CD8-positive, alpha-beta memory T cell (primary cell): ENCODE measurements at regions not wholly inside any gene's neighbourhood (a gene's known extent, or its start where the extent isn't known, plus 50 kb on each side); places are given as distances from the start of the nearest gene placed in this dataset.

Experiments used
- CTCF ChIA-PET: fragments of 350-600 bp; sonication (Branson Sonifier 250); formaldehyde crosslinking; loops from one replicate; lab custom pipeline; 2021; ENCODE audit warnings: antibody characterized with exemption; lab: Charles Lee
- POLR2A ChIA-PET: fragments of 350-600 bp; sonication (Branson Sonifier 250); formaldehyde crosslinking; loops from one replicate; lab custom pipeline; 2021; ENCODE audit warnings: antibody characterized with exemption; lab: Charles Lee
- DNase-seq, 5 donors: peaks; one replicate each; pipeline versions ENCODE4 v3.0.0 to v3.0.0-alpha.2; 2020 to 2022; ENCODE audit warnings: mixed read lengths in 1 of 5
- H3K27ac ChIP-seq: one replicate; pipeline ENCODE4 v1.7.0; 2013; ENCODE audit warnings: low read depth, mild to moderate bottlenecking, low read length, moderate library complexity
- H3K27me3 ChIP-seq: 2 replicates; pipeline ENCODE4 v1.7.0; 2013; ENCODE audit warnings: low read length, mild to moderate bottlenecking; ENCODE audit not compliant: insufficient read depth, poor library complexity, severe bottlenecking
- H3K36me3 ChIP-seq: 2 replicates; pipeline ENCODE4 v1.7.0; 2013; ENCODE audit warnings: mild to moderate bottlenecking, low read length, moderate library complexity; ENCODE audit not compliant: insufficient read depth
- H3K4me1 ChIP-seq: 2 replicates; pipeline ENCODE4 v1.7.0; 2013; ENCODE audit warnings: mild to moderate bottlenecking, low read length, moderate library complexity; ENCODE audit not compliant: insufficient read depth
- H3K4me3 ChIP-seq: 2 replicates; pipeline ENCODE4 v1.7.0; 2013; ENCODE audit warnings: mild to moderate bottlenecking, low read length
- H3K9me3 ChIP-seq: 2 replicates; pipeline ENCODE4 v1.7.0; 2013; ENCODE audit warnings: mild to moderate bottlenecking, low read length
- H3K27ac Mint-ChIP-seq, 8 donors: one replicate each; pipeline ENCODE4 v1.8.0; 2020 to 2021; ENCODE audit warnings: mixed read lengths in 8 of 8, mild to moderate bottlenecking in 6 of 8, inconsistent platforms in 3 of 8, moderate library complexity in 3 of 8
- H3K27me3 Mint-ChIP-seq, 2 donors: one replicate each; pipeline ENCODE4 v1.8.0; 2020 to 2021; ENCODE audit warnings: mixed read lengths in 2 of 2, mild to moderate bottlenecking in 1 of 2, moderate library complexity in 1 of 2
- H3K36me3 Mint-ChIP-seq, 3 donors: one replicate each; pipeline ENCODE4 v1.8.0; 2020 to 2021; ENCODE audit warnings: mixed read lengths in 3 of 3, inconsistent platforms in 1 of 3, mild to moderate bottlenecking in 1 of 3
- H3K4me1 Mint-ChIP-seq, 3 donors: one replicate each; pipeline ENCODE4 v1.8.0; 2020 to 2021; ENCODE audit warnings: mixed read lengths in 3 of 3, inconsistent platforms in 1 of 3, mild to moderate bottlenecking in 1 of 3
- H3K4me3 Mint-ChIP-seq, 7 donors: one replicate each; pipeline ENCODE4 v1.8.0; 2020 to 2021; ENCODE audit warnings: mixed read lengths in 7 of 7, mild to moderate bottlenecking in 6 of 7, moderate library complexity in 4 of 7, inconsistent platforms in 2 of 7
- H3K9me3 Mint-ChIP-seq, 5 donors: one replicate each; pipeline ENCODE4 v1.8.0; 2020 to 2022; ENCODE audit warnings: mixed read lengths in 5 of 5, mild to moderate bottlenecking in 3 of 5, moderate library complexity in 2 of 5, inconsistent platforms in 1 of 5

- H3K27ac ChIP-seq = no peak overlapping the region
- H3K27me3 ChIP-seq = no peaks in the 10 kb centered on the region
- POLR2A ChIA-PET = no interaction called here
- peaks cover 1 to 8% of the 10 kb centered on the region in 2 donors for H3K27me3 Mint-ChIP-seq
- no peaks in the 10 kb centered on the region for H3K9me3 Mint-ChIP-seq
- peak overlapping the region in 1 of 8 donors; percentile 69 for H3K27ac Mint-ChIP-seq
- H3K9me3 ChIP-seq = no peaks in the 10 kb centered on the region
- CTCF ChIA-PET = no interaction called here
- H3K4me1 Mint-ChIP-seq = no peaks in the 10 kb centered on the region
- no peaks in the 10 kb centered on the region for H3K4me1 ChIP-seq
- no peaks in the 10 kb centered on the region for H3K36me3 Mint-ChIP-seq
- no peak overlapping the region for H3K4me3 ChIP-seq
- H3K4me3 Mint-ChIP-seq = no peak overlapping the region
- no peaks in the 10 kb centered on the region for H3K36me3 ChIP-seq
- DNase-seq = no peak
These were observed 174.2 kb upstream of the NCAM1 start for GRCh38 chr11:112786886-112787530.

DNA sequence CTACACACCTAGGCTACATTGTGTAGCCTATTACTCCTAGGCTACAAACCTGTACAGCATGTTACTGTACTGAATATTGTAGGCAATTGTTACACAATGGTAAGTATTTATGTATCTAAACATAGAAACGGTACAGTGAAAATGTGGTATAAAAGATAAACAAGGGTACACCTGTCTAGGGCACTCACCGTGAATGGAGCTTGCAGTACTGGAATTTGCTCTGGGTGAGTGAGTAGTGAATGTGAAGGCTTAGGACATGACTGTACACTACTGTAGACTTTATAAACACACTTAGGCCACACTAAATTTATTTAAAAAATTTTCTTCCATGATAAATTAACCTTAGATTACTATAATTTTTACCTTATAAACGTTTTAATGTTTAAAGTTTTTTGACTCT, 171.7 kb upstream of the NCAM1 start:
- Histone ChIP-seq H3K9me3 (no peaks in the 10 kb centered on the region), H3K27me3 (no peaks in the 10 kb centered on the region), H3K4me1 (no peaks in the 10 kb centered on the region), H3K36me3 (no peaks in the 10 kb centered on the region), H3K4me3 (no peak overlapping the region), H3K27ac (no peak overlapping the region)
- no peaks in the 10 kb centered on the region for H3K36me3 Mint-ChIP-seq
- H3K4me1 Mint-ChIP-seq = peaks cover 0 to 6% (median 5%) of the 10 kb centered on the region in 3 donors
- POLR2A ChIA-PET = no interaction called here
- H3K27me3 Mint-ChIP-seq = peaks cover 1 to 8% of the 10 kb centered on the region in 2 donors
- no peaks in the 10 kb centered on the region for H3K9me3 Mint-ChIP-seq
- H3K27ac Mint-ChIP-seq = no peak overlapping the region
- DNase-seq = no peak
- no peak overlapping the region for H3K4me3 Mint-ChIP-seq
- CTCF ChIA-PET = no interaction called here

DNA sequence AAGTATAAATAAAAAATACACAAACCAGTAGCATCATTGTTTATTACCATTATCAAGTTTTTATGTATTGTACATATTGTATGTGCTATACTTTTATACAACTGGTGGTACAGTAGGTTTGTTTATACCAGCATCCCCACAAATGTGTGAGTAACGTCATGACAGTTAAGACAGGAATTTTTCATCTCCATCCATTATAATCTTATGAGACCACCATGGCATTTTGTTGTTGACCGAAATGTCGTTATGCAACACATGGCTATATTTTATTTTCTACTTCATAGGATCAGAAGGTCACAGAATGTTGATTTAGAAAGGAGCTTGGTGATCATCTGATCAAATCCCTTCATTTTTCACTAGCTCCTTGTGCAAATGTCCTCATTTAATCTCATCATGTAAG, 170.9 kb upstream of the NCAM1 start:
- H3K4me1 ChIP-seq = no peaks in the 10 kb centered on the region
- no peak overlapping the region for H3K4me3 ChIP-seq
- Mint-ChIP-seq H3K27me3 (peaks cover 1 to 8% of the 10 kb centered on the region in 2 donors), H3K9me3 (no peaks in the 10 kb centered on the region), H3K36me3 (no peaks in the 10 kb centered on the region), H3K4me1 (peaks cover 0 to 6% (median 5%) of the 10 kb centered on the region in 3 donors), H3K4me3 (no peak overlapping the region), H3K27ac (no peak overlapping the region)
- CTCF ChIA-PET = no interaction called here
- no peaks in the 10 kb centered on the region for H3K27me3 ChIP-seq
- no peaks in the 10 kb centered on the region for H3K9me3 ChIP-seq
- no peaks in the 10 kb centered on the region for H3K36me3 ChIP-seq
- POLR2A ChIA-PET = no interaction called here
- no peak overlapping the region for H3K27ac ChIP-seq
- no peak for DNase-seq

DNA sequence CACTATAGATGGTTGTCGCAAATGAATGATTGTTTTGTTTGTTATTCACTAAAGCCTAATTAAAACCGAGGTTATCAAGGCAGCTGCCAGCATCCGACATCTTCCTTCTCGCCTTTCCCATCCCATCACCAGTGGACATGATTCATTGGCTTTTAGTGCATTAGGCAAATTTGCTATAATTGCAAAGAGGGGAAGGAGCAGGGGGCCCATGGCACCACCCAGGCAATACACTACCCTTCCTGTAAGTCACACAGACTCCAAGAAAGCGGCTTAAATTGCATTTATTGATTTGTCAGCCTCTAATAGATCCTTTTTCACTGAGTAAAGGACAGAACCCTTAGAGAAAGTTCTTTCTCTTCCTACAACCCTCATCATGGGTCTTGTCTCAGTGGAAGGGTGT, 169.2 kb upstream of the NCAM1 start:
- Histone ChIP-seq H3K27me3 (no peaks in the 10 kb centered on the region), H3K27ac (no peak overlapping the region), H3K4me1 (no peaks in the 10 kb centered on the region), H3K4me3 (no peak overlapping the region), H3K36me3 (no peaks in the 10 kb centered on the region), H3K9me3 (no peaks in the 10 kb centered on the region)
- CTCF ChIA-PET = no interaction called here
- Mint-ChIP-seq H3K9me3 (no peaks in the 10 kb centered on the region), H3K4me1 (peaks cover 0 to 6% (median 5%) of the 10 kb centered on the region in 3 donors), H3K36me3 (no peaks in the 10 kb centered on the region), H3K27me3 (peaks cover 0 to 1% of the 10 kb centered on the region in 2 donors), H3K27ac (no peak overlapping the region), H3K4me3 (no peak overlapping the region)
- DNase-seq = no peak
- POLR2A ChIA-PET = no interaction called here

DNA sequence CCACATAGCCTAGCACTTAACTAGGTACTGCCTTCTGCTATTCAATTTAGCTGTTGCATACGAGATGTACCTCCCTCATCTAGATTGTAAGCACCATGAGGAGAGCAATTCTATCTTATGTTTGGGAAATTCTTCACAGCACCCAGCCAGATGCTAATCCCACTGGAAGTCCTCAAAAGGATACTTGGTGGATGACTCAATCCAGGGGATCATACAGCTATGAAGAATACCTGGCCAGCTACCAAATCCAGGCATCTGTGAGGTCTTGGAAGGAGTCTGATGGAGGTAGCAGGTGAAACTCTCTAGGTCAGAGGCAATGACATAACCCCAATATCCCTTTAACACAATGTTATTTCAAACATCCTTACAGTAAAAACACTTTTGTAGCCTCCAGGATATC, 167.8 kb upstream of the NCAM1 start:
- Mint-ChIP-seq H3K9me3 (no peaks in the 10 kb centered on the region), H3K27ac (no peak overlapping the region), H3K36me3 (no peaks in the 10 kb centered on the region), H3K4me3 (no peak overlapping the region), H3K4me1 (peaks cover 0 to 7% (median 6%) of the 10 kb centered on the region in 3 donors), H3K27me3 (peaks cover 0 to 1% of the 10 kb centered on the region in 2 donors)
- CTCF ChIA-PET = no interaction called here
- Histone ChIP-seq H3K36me3 (no peaks in the 10 kb centered on the region), H3K27ac (no peak overlapping the region), H3K9me3 (no peaks in the 10 kb centered on the region), H3K4me3 (no peak overlapping the region), H3K27me3 (no peaks in the 10 kb centered on the region), H3K4me1 (no peaks in the 10 kb centered on the region)
- POLR2A ChIA-PET = no interaction called here
- no peak for DNase-seq

- POLR2A ChIA-PET = no interaction called here
- no peak overlapping the region for H3K27ac Mint-ChIP-seq
- no peaks in the 10 kb centered on the region for H3K9me3 ChIP-seq
- CTCF ChIA-PET = no interaction called here
- H3K27me3 ChIP-seq = no peaks in the 10 kb centered on the region
- no peak overlapping the region for H3K4me3 Mint-ChIP-seq
- no peak for DNase-seq
- no peaks in the 10 kb centered on the region for H3K36me3 ChIP-seq
- H3K27me3 Mint-ChIP-seq = peaks cover 3 to 5% of the 10 kb centered on the region in 2 donors
- no peaks in the 10 kb centered on the region for H3K36me3 Mint-ChIP-seq
- no peak overlapping the region for H3K27ac ChIP-seq
- H3K4me1 ChIP-seq = no peaks in the 10 kb centered on the region
- peaks cover 0 to 7% (median 6%) of the 10 kb centered on the region in 3 donors for H3K4me1 Mint-ChIP-seq
- H3K4me3 ChIP-seq = no peak overlapping the region
- peaks cover 0 to 3% (median 0%) of the 10 kb centered on the region in 5 donors for H3K9me3 Mint-ChIP-seq
These were observed 166.8 kb upstream of the NCAM1 start for GRCh38 chr11:112794331-112794846.

DNA sequence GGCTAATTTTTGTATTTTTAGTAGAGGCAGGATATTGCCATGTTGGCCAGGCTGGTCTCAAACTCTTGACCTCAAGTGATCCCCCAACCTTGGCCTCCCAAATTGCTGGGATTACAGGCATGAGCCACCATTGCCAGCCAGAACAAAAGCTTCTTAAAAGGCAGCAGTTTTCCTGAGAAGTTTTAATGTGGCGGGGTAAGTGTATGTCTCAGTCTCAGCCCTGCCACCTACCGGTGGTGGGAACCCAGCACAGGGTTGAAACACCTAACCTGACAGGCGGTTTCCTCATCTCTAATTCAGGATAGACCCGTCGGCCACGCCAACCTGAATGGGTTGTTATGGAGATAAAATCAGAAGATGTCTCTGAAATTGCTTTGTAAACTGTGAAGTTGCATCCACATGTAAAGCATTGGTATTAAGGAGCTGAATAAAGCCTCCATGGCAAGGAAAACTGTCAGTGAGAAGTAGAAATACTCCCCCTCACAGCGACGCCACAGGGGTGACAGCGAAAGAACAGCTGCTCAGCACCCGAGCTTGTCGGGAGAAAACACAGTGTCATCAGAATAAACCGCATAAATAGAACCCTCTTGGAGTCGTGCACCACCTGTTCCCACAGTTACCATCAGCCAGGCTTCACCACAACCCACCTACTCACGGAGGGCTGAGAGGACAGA, 165.9 kb upstream of the NCAM1 start:
- peaks cover 0 to 7% (median 6%) of the 10 kb centered on the region in 3 donors for H3K4me1 Mint-ChIP-seq
- DNase-seq = no peak
- H3K9me3 Mint-ChIP-seq = peaks cover 0 to 3% (median 0%) of the 10 kb centered on the region in 5 donors
- peaks cover 5 to 6% of the 10 kb centered on the region in 2 donors for H3K27me3 Mint-ChIP-seq
- no peak overlapping the region for H3K4me3 Mint-ChIP-seq
- ChIA-PET CTCF (no interaction called here), POLR2A (no interaction called here)
- Histone ChIP-seq H3K27ac (no peak overlapping the region), H3K27me3 (no peaks in the 10 kb centered on the region), H3K4me3 (no peak overlapping the region), H3K9me3 (no peaks in the 10 kb centered on the region), H3K4me1 (no peaks in the 10 kb centered on the region), H3K36me3 (no peaks in the 10 kb centered on the region)
- no peak overlapping the region for H3K27ac Mint-ChIP-seq
- no peaks in the 10 kb centered on the region for H3K36me3 Mint-ChIP-seq

DNA sequence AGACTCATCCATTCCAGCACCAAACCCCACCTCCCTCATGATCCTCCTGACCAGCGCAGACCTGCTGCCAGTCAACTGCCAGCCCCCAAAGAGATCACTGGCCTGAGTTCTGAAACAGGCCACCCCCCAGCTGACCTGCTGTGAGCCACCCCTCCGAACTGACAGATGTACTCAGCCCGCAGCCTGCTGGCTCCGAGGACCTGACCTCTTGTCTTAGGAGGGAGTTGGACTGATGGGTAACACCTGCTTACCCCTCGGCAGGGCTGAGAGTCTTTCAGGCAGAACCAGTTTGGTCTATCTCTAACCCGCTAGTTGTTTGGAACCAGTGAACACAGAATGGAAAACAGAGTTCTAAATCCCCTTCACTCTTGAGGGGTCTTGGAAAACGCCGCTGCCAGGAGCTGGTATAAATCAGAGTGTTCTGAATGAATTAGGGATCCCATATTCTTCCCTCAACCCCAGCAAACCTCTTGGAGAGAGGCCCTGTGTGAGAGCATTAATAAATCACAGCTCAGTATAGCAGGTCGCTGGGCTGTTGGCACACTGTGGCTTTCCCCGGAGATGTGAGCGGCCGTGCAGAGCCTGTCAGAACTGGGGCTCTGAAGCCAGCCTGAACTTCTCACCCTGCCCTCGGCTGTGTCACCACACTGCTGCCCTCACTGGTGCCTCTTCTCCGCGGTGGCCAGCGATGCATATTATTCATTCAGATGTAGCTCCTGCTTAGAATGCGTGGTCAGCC, 165.1 kb upstream of the NCAM1 start:
- no peaks in the 10 kb centered on the region for H3K36me3 ChIP-seq
- no peak overlapping the region for H3K4me3 ChIP-seq
- H3K27me3 Mint-ChIP-seq = peaks cover 6 to 9% of the 10 kb centered on the region in 2 donors
- no peak overlapping the region for H3K4me3 Mint-ChIP-seq
- no peak for DNase-seq
- H3K27me3 ChIP-seq = no peaks in the 10 kb centered on the region
- H3K9me3 Mint-ChIP-seq = peaks cover 0 to 3% (median 0%) of the 10 kb centered on the region in 5 donors
- no peaks in the 10 kb centered on the region for H3K9me3 ChIP-seq
- CTCF ChIA-PET = no interaction called here
- POLR2A ChIA-PET = no interaction called here
- peaks cover 0 to 7% (median 6%) of the 10 kb centered on the region in 3 donors for H3K4me1 Mint-ChIP-seq
- H3K27ac Mint-ChIP-seq = no peak overlapping the region
- H3K36me3 Mint-ChIP-seq = no peaks in the 10 kb centered on the region
- H3K27ac ChIP-seq = no peak overlapping the region
- no peaks in the 10 kb centered on the region for H3K4me1 ChIP-seq
